ENCODE measurements at regions not wholly inside any gene's neighbourhood (a gene's known extent, or its start where the extent isn't known, plus 50 kb on each side); places are given as distances from the start of the nearest gene placed in this dataset.

GRCh38 chr14:85214471-85214870, 315.5 kb upstream of the FLRT2 start:
- Histone ChIP-seq H4K20me1 (ENCODE audit: insufficient read depth, poor library complexity, severe bottlenecking) (no peaks in the 10 kb centered on the region), H3K9me2 (replicated peaks; ENCODE audit: insufficient read depth) (no peaks in the 10 kb centered on the region), H3K9me3 (ENCODE audit: low read depth) (no peaks in the 10 kb centered on the region), H3K4me3 (no peak overlapping the region), H2AFZ (no peak overlapping the region), H3K79me2 (no peaks in the 10 kb centered on the region), H3K27me3 (no peaks in the 10 kb centered on the region), H3K4me1 (ENCODE audit: insufficient read depth) (no peaks in the 10 kb centered on the region), H3K36me3 (replicated peaks; ENCODE audit: insufficient read depth, low read depth) (no peaks in the 10 kb centered on the region), H3K4me2 (no peak overlapping the region), H3K27ac (no peak overlapping the region)
- TF ChIP-seq EZH2phosphoT487 (IDR thresholded peaks at IDR 0.05; ENCODE audit: low read depth, severe bottlenecking, unreplicated experiment) (no peak), EZH2 (IDR thresholded peaks at IDR 0.05; ENCODE audit: borderline replicate concordance) (no peak)
- TF ChIP-seq, protein P1, sequence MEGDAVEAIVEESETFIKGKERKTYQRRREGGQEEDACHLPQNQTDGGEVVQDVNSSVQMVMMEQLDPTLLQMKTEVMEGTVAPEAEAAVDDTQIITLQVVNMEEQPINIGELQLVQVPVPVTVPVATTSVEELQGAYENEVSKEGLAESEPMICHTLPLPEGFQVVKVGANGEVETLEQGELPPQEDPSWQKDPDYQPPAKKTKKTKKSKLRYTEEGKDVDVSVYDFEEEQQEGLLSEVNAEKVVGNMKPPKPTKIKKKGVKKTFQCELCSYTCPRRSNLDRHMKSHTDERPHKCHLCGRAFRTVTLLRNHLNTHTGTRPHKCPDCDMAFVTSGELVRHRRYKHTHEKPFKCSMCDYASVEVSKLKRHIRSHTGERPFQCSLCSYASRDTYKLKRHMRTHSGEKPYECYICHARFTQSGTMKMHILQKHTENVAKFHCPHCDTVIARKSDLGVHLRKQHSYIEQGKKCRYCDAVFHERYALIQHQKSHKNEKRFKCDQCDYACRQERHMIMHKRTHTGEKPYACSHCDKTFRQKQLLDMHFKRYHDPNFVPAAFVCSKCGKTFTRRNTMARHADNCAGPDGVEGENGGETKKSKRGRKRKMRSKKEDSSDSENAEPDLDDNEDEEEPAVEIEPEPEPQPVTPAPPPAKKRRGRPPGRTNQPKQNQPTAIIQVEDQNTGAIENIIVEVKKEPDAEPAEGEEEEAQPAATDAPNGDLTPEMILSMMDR (IDR thresholded peaks at IDR 0.05; ENCODE audit: poor library complexity), result no peak
- 82% methylated on average over 4 of the region's 4 CpGs for WGBS (ENCODE audit: low lambda C conversion rate, missing lambda C conversion rate)
- DNase-seq (ENCODE audit: low spot score), result no peak

DNA sequence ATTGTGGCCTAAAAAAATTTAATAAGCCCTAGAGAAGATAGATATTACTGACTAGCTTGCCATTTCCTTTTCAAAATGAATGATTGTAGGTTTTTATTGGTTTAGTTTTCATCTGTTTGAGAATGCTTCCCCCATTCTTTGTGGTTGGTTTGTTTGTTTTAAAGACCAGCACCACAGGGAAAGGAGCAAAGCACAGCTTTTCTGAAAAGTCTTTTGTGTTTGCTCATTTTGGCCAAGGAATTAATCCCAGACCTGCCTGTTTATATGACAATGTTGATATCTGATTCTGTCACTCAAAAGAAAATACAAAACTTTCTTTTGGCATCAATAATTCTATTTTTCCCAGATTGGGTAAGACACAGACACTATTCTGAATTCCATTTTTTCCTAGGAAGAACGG, 312.5 kb upstream of the FLRT2 start:
- no peaks in the 10 kb centered on the region for H3K9me3 ChIP-seq (ENCODE audit: low read depth)
- no peak for TF ChIP-seq EZH2phosphoT487 (IDR thresholded peaks at IDR 0.05; ENCODE audit: low read depth, severe bottlenecking, unreplicated experiment)
- TF ChIP-seq, protein P1 (IDR thresholded peaks at IDR 0.05; ENCODE audit: poor library complexity), result no peak
- no peak for TF ChIP-seq EZH2 (IDR thresholded peaks at IDR 0.05; ENCODE audit: borderline replicate concordance)
- H3K4me2 ChIP-seq, result no peak overlapping the region
- H3K4me1 ChIP-seq (ENCODE audit: insufficient read depth), result no peaks in the 10 kb centered on the region
- H2AFZ ChIP-seq, result no peak overlapping the region
- 78% methylated on average over 1 of the region's 1 CpG for WGBS (ENCODE audit: low lambda C conversion rate, missing lambda C conversion rate)
- H3K9me2 ChIP-seq (replicated peaks; ENCODE audit: insufficient read depth), result no peaks in the 10 kb centered on the region
- H3K79me2 ChIP-seq, result no peaks in the 10 kb centered on the region
- no peaks in the 10 kb centered on the region for H4K20me1 ChIP-seq (ENCODE audit: insufficient read depth, poor library complexity, severe bottlenecking)
- H3K4me3 ChIP-seq, result no peak overlapping the region
- DNase-seq (ENCODE audit: low spot score), result no peak
- no peaks in the 10 kb centered on the region for H3K36me3 ChIP-seq (replicated peaks; ENCODE audit: insufficient read depth, low read depth)
- no peaks in the 10 kb centered on the region for H3K27me3 ChIP-seq
- H3K27ac ChIP-seq, result no peak overlapping the region

DNA sequence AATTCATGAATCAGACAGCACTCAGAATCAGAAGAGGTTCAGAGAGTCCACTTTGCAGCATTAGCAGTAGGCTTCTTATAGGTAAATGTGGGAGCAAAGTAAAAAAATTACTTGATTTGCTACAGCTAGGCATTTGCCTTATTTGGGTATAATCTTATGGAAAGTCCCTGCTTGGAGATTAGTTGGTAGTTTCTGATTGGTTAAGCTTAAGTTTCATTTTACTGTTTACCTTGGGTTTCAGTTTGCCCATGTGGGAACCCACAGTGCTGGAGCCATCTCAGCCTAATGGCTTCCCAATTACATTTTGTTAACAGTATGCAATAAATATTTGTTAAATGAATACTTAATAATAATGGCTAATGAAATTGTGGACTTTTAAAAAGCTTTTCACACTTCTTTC, 311.0 kb upstream of the FLRT2 start:
- H4K20me1 ChIP-seq (ENCODE audit: insufficient read depth, poor library complexity, severe bottlenecking), result no peaks in the 10 kb centered on the region
- peaks cover 6% of the 10 kb centered on the region for H3K4me1 ChIP-seq (ENCODE audit: insufficient read depth)
- no peaks in the 10 kb centered on the region for H3K36me3 ChIP-seq (replicated peaks; ENCODE audit: insufficient read depth, low read depth)
- no peak overlapping the region for H3K4me3 ChIP-seq
- H3K4me2 ChIP-seq, result no peak overlapping the region
- no peaks in the 10 kb centered on the region for H3K9me3 ChIP-seq (ENCODE audit: low read depth)
- no peaks in the 10 kb centered on the region for H3K9me2 ChIP-seq (replicated peaks; ENCODE audit: insufficient read depth)
- TF ChIP-seq, protein P1 (IDR thresholded peaks at IDR 0.05; ENCODE audit: poor library complexity), result no peak
- no peak overlapping the region for H2AFZ ChIP-seq
- no peak overlapping the region for H3K27ac ChIP-seq
- H3K79me2 ChIP-seq, result no peaks in the 10 kb centered on the region
- H3K27me3 ChIP-seq, result no peaks in the 10 kb centered on the region
- DNase-seq (ENCODE audit: low spot score), result no peak

- Histone ChIP-seq H3K4me3 (no peak overlapping the region), H3K79me2 (no peaks in the 10 kb centered on the region), H3K9me3 (ENCODE audit: low read depth) (no peaks in the 10 kb centered on the region), H2AFZ (no peak overlapping the region), H3K9me2 (replicated peaks; ENCODE audit: insufficient read depth) (no peaks in the 10 kb centered on the region), H3K4me1 (ENCODE audit: insufficient read depth) (peaks cover 6% of the 10 kb centered on the region), H4K20me1 (ENCODE audit: insufficient read depth, poor library complexity, severe bottlenecking) (no peaks in the 10 kb centered on the region), H3K4me2 (no peak overlapping the region), H3K27me3 (no peaks in the 10 kb centered on the region), H3K36me3 (replicated peaks; ENCODE audit: insufficient read depth, low read depth) (no peaks in the 10 kb centered on the region), H3K27ac (no peak overlapping the region)
- DNase-seq (ENCODE audit: low spot score), result no peak
- WGBS (ENCODE audit: low lambda C conversion rate, missing lambda C conversion rate), result 84% methylated on average over 3 of the region's 3 CpGs
- TF ChIP-seq, protein P1 (IDR thresholded peaks at IDR 0.05; ENCODE audit: poor library complexity), result no peak
- no peak for TF ChIP-seq EZH2 (IDR thresholded peaks at IDR 0.05; ENCODE audit: borderline replicate concordance)
- no peak for TF ChIP-seq EZH2phosphoT487 (IDR thresholded peaks at IDR 0.05; ENCODE audit: low read depth, severe bottlenecking, unreplicated experiment)
Observed at GRCh38 chr14:85221832-85222231, 308.1 kb upstream of the FLRT2 start.
